Brain microvascular endothelial cell (primary cell): ENCODE measurements at regions not wholly inside any gene's neighbourhood (a gene's known extent, or its start where the extent isn't known, plus 50 kb on each side); places are given as distances from the start of the nearest gene placed in this dataset.

Experiments used
- DNase-seq: peaks from one replicate; pipeline ENCODE4 v3.0.0-alpha.2; 2020
- H3K27ac ChIP-seq: fragments of 250-450 bp; sonication (Bioruptor Pico); 2 replicates; pipeline ENCODE4 v1.5.1; 2020; ENCODE audit warnings: mild to moderate bottlenecking, moderate library complexity
- H3K27me3 ChIP-seq: fragments of 250-450 bp; sonication (Bioruptor Pico); replicated peaks from 2 replicates; pipeline ENCODE4 v1.5.1; 2020; ENCODE audit warnings: mild to moderate bottlenecking
- H3K36me3 ChIP-seq: fragments of 250-450 bp; sonication (Bioruptor Pico); replicated peaks from 2 replicates; pipeline ENCODE4 v1.5.1; 2020; ENCODE audit warnings: mild to moderate bottlenecking
- H3K4me3 ChIP-seq: 2 replicates; pipeline ENCODE4 v1.5.1; 2011; ENCODE audit warnings: low read depth, mild to moderate bottlenecking, control low read depth, low read length, moderate library complexity
- in situ Hi-C: cut with HindIII; loops from 2 replicates; pipeline ENCODE4 v1.10.0; 2017; ENCODE audit warnings: low sequenced_read_pairs, low pct_ligation_motif_present
- TF ChIP-seq, protein P1 (sequence below): IDR thresholded peaks from 2 replicates; pipeline ENCODE4 v1.5.1; 2011; ENCODE audit warnings: low read depth, mild to moderate bottlenecking, moderate library complexity, low read length, control low read depth, inconsistent platforms; ENCODE audit errors: missing control alignments

DNA sequence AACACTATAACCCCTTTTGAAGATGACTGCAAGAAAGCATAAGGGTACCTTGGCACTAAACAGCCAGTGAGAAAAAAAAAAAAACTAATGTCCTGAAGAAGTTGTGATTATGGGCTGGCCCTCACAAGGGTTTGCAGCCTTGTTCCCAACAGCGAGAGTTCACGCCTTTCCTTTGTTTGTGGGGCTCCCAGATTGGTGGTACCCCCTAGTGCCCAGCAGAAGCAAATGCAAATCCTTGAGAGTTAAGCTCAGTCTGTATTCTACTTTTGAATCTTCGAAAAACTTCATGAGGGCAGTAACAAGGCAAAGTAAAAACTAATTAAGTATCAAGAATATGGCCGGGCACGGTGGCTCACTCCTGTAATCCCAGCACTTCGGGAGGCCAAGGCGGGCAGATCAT, 238.9 kb upstream of the LMO3 start:
- H3K4me3 ChIP-seq, result no peak overlapping the region
- H3K36me3 ChIP-seq, result no peaks in the 10 kb centered on the region
- no peak for DNase-seq
- no peaks in the 10 kb centered on the region for H3K27me3 ChIP-seq
- in situ Hi-C loops, result no loop called here
- no peak overlapping the region for H3K27ac ChIP-seq
- TF ChIP-seq, protein P1, sequence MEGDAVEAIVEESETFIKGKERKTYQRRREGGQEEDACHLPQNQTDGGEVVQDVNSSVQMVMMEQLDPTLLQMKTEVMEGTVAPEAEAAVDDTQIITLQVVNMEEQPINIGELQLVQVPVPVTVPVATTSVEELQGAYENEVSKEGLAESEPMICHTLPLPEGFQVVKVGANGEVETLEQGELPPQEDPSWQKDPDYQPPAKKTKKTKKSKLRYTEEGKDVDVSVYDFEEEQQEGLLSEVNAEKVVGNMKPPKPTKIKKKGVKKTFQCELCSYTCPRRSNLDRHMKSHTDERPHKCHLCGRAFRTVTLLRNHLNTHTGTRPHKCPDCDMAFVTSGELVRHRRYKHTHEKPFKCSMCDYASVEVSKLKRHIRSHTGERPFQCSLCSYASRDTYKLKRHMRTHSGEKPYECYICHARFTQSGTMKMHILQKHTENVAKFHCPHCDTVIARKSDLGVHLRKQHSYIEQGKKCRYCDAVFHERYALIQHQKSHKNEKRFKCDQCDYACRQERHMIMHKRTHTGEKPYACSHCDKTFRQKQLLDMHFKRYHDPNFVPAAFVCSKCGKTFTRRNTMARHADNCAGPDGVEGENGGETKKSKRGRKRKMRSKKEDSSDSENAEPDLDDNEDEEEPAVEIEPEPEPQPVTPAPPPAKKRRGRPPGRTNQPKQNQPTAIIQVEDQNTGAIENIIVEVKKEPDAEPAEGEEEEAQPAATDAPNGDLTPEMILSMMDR, result no peak

DNA sequence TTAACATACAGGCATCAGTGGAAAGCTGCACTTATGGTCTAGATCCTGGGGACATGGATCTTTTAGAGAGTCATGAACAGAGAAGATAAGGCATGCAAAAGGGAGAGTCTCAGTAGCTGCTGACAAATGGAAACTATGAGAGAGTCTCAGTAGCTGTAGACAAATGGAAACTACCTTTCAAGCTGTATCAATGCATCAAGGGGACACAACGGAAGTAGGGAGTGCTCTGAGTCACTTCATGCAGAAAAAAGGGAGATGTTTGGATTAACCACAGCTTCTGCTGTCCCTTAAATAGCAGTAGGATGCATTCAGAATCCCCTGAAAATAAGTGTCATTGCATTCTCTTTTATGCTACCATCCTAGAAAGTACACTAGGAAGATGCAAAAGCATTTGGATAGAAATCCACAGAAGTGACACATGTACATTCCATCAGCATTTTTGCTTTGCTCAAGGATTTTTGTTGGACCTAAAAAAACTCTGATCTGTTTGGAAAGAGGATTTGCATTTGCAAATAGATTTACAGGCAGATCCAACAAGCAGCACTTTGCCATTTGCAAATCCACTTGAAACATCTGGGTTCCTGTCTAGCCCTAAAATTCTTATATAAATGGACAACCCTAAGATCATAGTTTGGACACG, 227.5 kb upstream of the LMO3 start:
- TF ChIP-seq, protein P1, result no peak
- no peak for DNase-seq
- H3K4me3 ChIP-seq, result no peak overlapping the region
- H3K27me3 ChIP-seq, result no peaks in the 10 kb centered on the region
- no peaks in the 10 kb centered on the region for H3K36me3 ChIP-seq
- in situ Hi-C loops, result no loop called here
- H3K27ac ChIP-seq, result no peak overlapping the region

DNA sequence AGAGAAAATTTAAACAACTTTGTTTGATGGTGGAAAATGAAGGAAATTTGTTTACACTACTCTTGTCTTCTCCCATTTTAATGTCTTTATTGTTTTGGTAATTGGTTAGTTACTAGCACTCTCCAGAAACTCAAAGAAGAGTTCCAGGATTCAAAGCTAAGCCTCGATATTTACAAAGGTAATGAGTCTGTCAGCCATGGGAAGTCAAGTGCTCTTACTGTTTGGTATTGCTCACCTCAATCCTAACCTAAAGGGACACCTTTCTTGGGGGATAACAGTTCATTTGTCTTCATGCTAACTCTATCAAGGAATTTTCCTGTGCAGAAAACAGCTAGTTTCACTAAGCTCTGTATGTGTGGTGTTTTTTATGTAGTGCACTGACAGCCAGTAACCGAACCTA, 222.9 kb upstream of the LMO3 start:
- H3K4me3 ChIP-seq, result no peak overlapping the region
- TF ChIP-seq, protein P1, result no peak
- H3K27me3 ChIP-seq, result no peaks in the 10 kb centered on the region
- no peaks in the 10 kb centered on the region for H3K36me3 ChIP-seq
- no peak for DNase-seq
- no peak overlapping the region for H3K27ac ChIP-seq
- in situ Hi-C loops, result no loop called here

DNA sequence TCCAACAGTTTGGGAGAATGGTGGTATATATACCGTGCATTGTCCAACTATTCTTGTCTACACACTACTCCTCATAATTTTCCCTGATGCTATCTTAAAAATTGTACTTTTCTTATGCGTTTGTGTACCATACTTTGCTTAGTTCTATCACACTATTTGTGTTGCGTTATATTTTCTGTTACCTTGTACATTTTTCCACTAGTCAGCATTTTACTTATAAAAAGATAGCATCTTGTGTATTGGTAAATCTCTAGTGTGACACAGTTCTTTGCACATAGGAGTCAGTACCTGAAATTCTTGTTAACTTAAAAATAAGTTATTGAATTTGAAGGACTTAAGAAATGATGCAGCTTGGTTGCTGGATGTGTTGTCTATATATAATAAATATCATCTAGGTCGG, 201.8 kb upstream of the LMO3 start:
- in situ Hi-C loops, result no loop called here
- no peaks in the 10 kb centered on the region for H3K27me3 ChIP-seq

DNA sequence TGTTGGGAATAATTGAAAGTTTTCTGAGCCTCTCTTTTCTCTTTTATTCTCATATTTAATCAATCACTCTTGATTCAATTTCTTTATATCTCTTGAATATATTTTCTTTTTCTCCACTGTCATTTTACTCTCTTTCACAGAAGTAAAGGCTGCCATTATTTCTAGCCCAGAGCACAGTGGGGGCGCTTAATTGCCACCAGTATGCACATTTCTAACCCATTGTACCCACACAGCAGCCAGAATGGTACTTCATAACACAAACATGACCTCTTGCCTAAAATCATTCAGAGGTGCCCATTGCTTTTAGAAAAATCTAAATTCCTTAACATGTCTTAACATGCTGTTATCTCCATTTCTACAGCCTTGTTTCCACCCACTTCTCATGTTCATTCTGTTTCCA, 190.2 kb upstream of the LMO3 start:
- in situ Hi-C loops, result no loop called here
- Histone ChIP-seq H3K27me3 (no peaks in the 10 kb centered on the region), H3K36me3 (no peaks in the 10 kb centered on the region), H3K4me3 (no peak overlapping the region), H3K27ac (no peak overlapping the region)
- DNase-seq, result no peak
- TF ChIP-seq, protein P1, result no peak

More for the DNA sequence above, 201.8 kb upstream of the LMO3 start:
- TF ChIP-seq, protein P1, result no peak
- no peak overlapping the region for H3K4me3 ChIP-seq
- no peak for DNase-seq
- no peaks in the 10 kb centered on the region for H3K36me3 ChIP-seq
- no peak overlapping the region for H3K27ac ChIP-seq

DNA sequence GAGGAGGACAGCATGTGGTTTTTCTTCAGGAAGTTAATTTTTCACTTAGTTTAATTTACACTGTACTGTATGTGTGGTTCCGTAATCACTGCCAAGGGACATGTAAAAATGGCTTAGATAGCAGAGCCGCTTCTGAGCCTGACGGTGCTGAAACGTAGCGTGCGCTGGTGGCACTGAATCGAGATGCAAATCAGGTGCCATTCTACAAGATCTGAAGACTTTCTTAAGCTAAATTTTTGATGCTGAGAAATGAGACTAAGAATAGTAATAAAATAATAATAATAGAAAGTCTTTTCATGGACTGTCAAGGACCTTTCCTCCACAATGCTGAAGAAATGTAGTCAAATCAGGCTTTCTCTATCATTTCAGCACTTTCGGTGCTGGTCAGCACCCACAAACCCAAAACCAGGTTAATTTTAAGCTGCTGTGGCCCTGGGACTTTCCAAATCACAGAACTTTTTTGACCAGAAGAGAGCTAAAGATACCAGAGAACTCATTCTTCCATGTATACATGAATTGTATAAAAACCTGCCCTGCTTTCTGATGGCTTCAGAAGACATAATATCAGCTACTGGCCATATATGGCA, 183.3 kb upstream of the LMO3 start:
- in situ Hi-C loops, result no loop called here
- no peak for DNase-seq
- H3K27ac ChIP-seq, result no peak overlapping the region
- TF ChIP-seq, protein P1, result no peak
- no peak overlapping the region for H3K4me3 ChIP-seq
- H3K36me3 ChIP-seq, result no peaks in the 10 kb centered on the region
- H3K27me3 ChIP-seq, result no peaks in the 10 kb centered on the region
